GM19324 (cell line): ENCODE measurements at regions not wholly inside any gene's neighbourhood (a gene's known extent, or its start where the extent isn't known, plus 50 kb on each side); places are given as distances from the start of the nearest gene placed in this dataset.

Experiments
- ATAC-seq: cut with Tn5 transposase; IDR thresholded peaks from one replicate; pipeline ENCODE4 v1.9.1; 2021; ENCODE audit warnings: mild to moderate bottlenecking, moderate library complexity; ENCODE audit not compliant: unreplicated experiment, low FRiP score

- ATAC-seq: no peak
Observed at GRCh38 chr3:99031778-99032177, 130.3 kb upstream of the DCBLD2 start.

- no peak for ATAC-seq
Observed at GRCh38 chr3:99023590-99024192, 122.2 kb upstream of the DCBLD2 start.

- ATAC-seq: no peak
Observed at GRCh38 chr3:99021466-99021865, 120.0 kb upstream of the DCBLD2 start.

GRCh38 chr3:99016452-99016851 lies 115.0 kb upstream of the DCBLD2 start:
- no peak for ATAC-seq

GRCh38 chr3:99013777-99014315 lies 112.4 kb upstream of the DCBLD2 start:
- no peak for ATAC-seq

GRCh38 chr3:99013077-99013476 lies 111.6 kb upstream of the DCBLD2 start:
- no peak for ATAC-seq

GRCh38 chr3:99012051-99012450 lies 110.6 kb upstream of the DCBLD2 start:
- peak; percentile 80 for ATAC-seq

- no peak for ATAC-seq
Observed at GRCh38 chr3:99009851-99010250, 108.4 kb upstream of the DCBLD2 start.

GRCh38 chr3:99006686-99007085 lies 105.2 kb upstream of the DCBLD2 start:
- ATAC-seq: no peak

- no peak for ATAC-seq
Observed at GRCh38 chr3:98999675-99000074, 98.2 kb upstream of the DCBLD2 start.

GRCh38 chr3:98994128-98994762 lies 92.8 kb upstream of the DCBLD2 start:
- ATAC-seq: no peak

GRCh38 chr3:98991393-98991792 lies 89.9 kb upstream of the DCBLD2 start:
- ATAC-seq: no peak

- ATAC-seq: no peak
Observed at GRCh38 chr3:98990657-98991056, 89.2 kb upstream of the DCBLD2 start.

- ATAC-seq: no peak
Observed at GRCh38 chr3:98986073-98986472, 84.6 kb upstream of the DCBLD2 start.

- ATAC-seq: no peak
Observed at GRCh38 chr3:98985431-98985830, 83.9 kb upstream of the DCBLD2 start.

GRCh38 chr3:98984024-98984423 lies 82.5 kb upstream of the DCBLD2 start:
- ATAC-seq: no peak

GRCh38 chr3:98982351-98982750 lies 80.9 kb upstream of the DCBLD2 start:
- ATAC-seq: no peak

GRCh38 chr3:98980915-98981596 lies 79.6 kb upstream of the DCBLD2 start:
- peak; percentile 76 for ATAC-seq

GRCh38 chr3:98979296-98979695 lies 77.8 kb upstream of the DCBLD2 start:
- no peak for ATAC-seq

GRCh38 chr3:98978068-98978811 lies 76.7 kb upstream of the DCBLD2 start:
- no peak for ATAC-seq

- ATAC-seq: no peak
Observed at GRCh38 chr3:98977520-98977919, 76.0 kb upstream of the DCBLD2 start.
